Heart left ventricle (tissue), 16 donors: ENCODE measurements at regions not wholly inside any gene's neighbourhood (a gene's known extent, or its start where the extent isn't known, plus 50 kb on each side); places are given as distances from the start of the nearest gene placed in this dataset.

Source experiments
- ATAC-seq, 4 donors: fragments of 200-7000 bp; cut with Tn5 transposase; one replicate each; pipeline ENCODE4 v1.9.1; 2020 to 2022; ENCODE audit warnings: moderate library complexity in 4 of 4, mild to moderate bottlenecking in 3 of 4, moderate number of reproducible peaks in 1 of 4
- DNase-seq, 5 donors: peaks; one replicate each; pipeline ENCODE4 v3.0.0-alpha.2; 2020
- H3K27ac ChIP-seq, 12 donors: fragments of 200-600 bp; sonication (generic) in 4 of 12; one replicate each; pipeline versions ENCODE4 v1.5.0 to v1.8.0; 2016 to 2022; ENCODE audit warnings: mild to moderate bottlenecking in 2 of 12
- H3K27me3 ChIP-seq, 9 donors: fragments of 200-600 bp; sonication (generic) in 2 of 9; one replicate each; pipeline versions ENCODE4 v1.5.1 to v1.8.0; 2016 to 2022; ENCODE audit warnings: mild to moderate bottlenecking in 3 of 9
- H3K36me3 ChIP-seq, 9 donors: fragments of 200-600 bp; sonication (generic) in 2 of 9; one replicate each; pipeline versions ENCODE4 v1.5.0 to v1.8.0; 2018 to 2022; ENCODE audit warnings: mild to moderate bottlenecking in 2 of 9
- H3K4me1 ChIP-seq, 12 donors: fragments of 200-600 bp; sonication (generic) in 4 of 12; one replicate each; pipeline versions ENCODE4 v1.5.0 to v1.8.0; 2016 to 2022; ENCODE audit warnings: mild to moderate bottlenecking in 3 of 12
- H3K4me3 ChIP-seq, 12 donors: fragments of 200-600 bp; sonication (generic) in 4 of 12; one replicate each; pipeline versions ENCODE4 v1.5.0 to v1.8.0; 2017 to 2022; ENCODE audit warnings: mild to moderate bottlenecking in 9 of 12, moderate library complexity in 4 of 12
- H3K9me3 ChIP-seq, 12 donors: fragments of 200-600 bp; sonication (generic) in 4 of 12; one replicate each; pipeline versions ENCODE4 v1.5.0 to v1.8.0; 2016 to 2022; ENCODE audit warnings: mild to moderate bottlenecking in 1 of 12
- POLR2A ChIP-seq, 2 donors: fragments of 450-650 bp; IDR thresholded peaks; one replicate each; pipeline ENCODE4 v1.6.1; 2017; ENCODE audit warnings: antibody characterized with exemption in 2 of 2, mild to moderate bottlenecking in 2 of 2, moderate library complexity in 2 of 2
- WGBS, 4 donors: extraction: QIAGEN DNeasy Blood & Tissue Kit in 2 of 4; methylation state at CpG; one replicate each; pipeline versions ENCODE4 v1.1.5 to v1.1.7; 2013 to 2018; 5-methylcytosine and 5-hydroxymethylcytosine counted together
- intact Hi-C, 10 donors: fragments of 100-400 bp; cut with DNase I; formaldehyde crosslinking; loops; one replicate each; pipeline versions ENCODE4 v1.11.1 to v1.14.2; 2022
- TF ChIP-seq, protein P1 (sequence below), 12 donors: fragments of 200-600 bp; sonication (generic) in 4 of 12; IDR thresholded peaks; one replicate each; pipeline versions ENCODE4 v1.5.0 to v1.8.0; 2018 to 2022; ENCODE audit warnings: antibody characterized with exemption in 12 of 12, mild to moderate bottlenecking in 5 of 12
- donor health status: ischemic (EF 13 %, LVEDD 7.1; RV severe dilation, severe dysfunction).
- donor health status: healthy with polysubstance abuse.
- donor health status: DM: no; HTN: yes; CAD: no.
- donor health status: DM: no; HTN: no; CAD: no.
- donor health status: ischemic (EF 25% LVEDD 6.9; RV normal size, moderate dysfunction).
- donor health status: ischemic (EF 25% LVEDD 5.7; RV mildly dilated, moderate dysfunction).
- donor health status: healthy.
- donor health status: DM: yes; HTN: yes; CAD: no.
- donor health status: ischemic (EF 35%, LVEDD 5.7; RV mildly dilated, moderate dysfunction).
- donor health status: nonischemic (EF 11% LVEDD 7.7; RV severe dilation, severe dysfunction).
- donor health status: DM: yes; HTN: yes; CAD: no.
- donor health status: PGD.
- donor health status: ischemic (EF 29% LVEDD 5.4; RV normal size, mild dysfunction).
- donor health status: nonischemic (EF 23%, LVEDD 6.1; RV moderate dilation, normal function).

DNA sequence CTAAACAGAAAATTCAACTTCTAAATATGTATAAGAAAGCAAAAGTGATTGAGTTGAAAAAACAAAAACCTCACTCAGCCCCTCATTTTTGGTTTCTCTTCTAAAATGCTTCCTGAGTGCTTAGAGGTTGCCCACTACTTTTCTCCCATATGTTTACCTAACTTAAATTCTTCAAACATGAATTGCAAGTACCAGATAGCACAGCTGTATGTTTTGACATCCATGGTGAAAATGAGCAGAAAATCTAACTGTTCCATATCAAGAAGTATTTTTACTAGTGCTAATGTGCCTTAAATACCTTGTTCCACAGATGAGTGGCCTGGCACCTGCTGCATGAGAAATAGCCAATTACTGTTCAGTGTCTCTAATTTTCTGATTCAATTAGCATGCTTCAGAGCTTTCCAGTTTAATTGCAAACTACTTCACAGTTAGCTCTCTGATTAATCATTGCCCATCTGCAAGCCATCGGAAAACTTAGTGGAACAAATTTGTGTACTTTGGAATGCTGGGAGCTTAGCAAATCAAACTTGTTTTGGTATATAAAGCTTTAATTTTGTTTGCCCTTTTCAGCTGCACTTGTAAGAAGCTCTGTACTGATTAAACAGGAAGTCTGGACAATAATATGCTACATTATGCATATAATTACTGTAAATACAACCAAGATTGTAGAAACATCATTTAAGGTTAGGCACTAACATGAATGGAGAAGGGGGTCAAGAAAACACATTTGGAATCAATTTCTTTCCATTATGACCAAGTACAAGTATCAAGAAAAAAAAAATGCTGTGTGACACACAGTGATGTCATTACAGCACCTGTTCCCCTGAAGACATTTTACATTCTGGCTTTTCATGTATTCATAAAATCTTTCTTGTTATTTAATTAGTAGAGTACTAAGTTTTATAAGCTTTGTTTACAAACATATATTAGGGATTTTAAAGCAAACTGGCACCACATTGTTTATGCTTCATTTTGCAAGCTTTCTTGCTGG, 65.6 kb downstream of the POU5F2 start:
- Histone ChIP-seq H3K27me3 (no peaks in the 10 kb centered on the region), H3K36me3 (no peaks in the 10 kb centered on the region), H3K4me1 (peaks cover 0 to 34% (median 6%) of the 10 kb centered on the region in 12 donors), H3K27ac (no peak overlapping the region), H3K4me3 (no peak overlapping the region), H3K9me3 (peaks cover 0 to 6% (median 0%) of the 10 kb centered on the region in 12 donors)
- 87 to 98% (median 92%) methylated on average over 1 of the region's 1 CpG for WGBS, 4 donors
- no peak for ATAC-seq
- TF ChIP-seq POLR2A (IDR thresholded peaks at IDR 0.05), result no peak
- TF ChIP-seq, protein P1, sequence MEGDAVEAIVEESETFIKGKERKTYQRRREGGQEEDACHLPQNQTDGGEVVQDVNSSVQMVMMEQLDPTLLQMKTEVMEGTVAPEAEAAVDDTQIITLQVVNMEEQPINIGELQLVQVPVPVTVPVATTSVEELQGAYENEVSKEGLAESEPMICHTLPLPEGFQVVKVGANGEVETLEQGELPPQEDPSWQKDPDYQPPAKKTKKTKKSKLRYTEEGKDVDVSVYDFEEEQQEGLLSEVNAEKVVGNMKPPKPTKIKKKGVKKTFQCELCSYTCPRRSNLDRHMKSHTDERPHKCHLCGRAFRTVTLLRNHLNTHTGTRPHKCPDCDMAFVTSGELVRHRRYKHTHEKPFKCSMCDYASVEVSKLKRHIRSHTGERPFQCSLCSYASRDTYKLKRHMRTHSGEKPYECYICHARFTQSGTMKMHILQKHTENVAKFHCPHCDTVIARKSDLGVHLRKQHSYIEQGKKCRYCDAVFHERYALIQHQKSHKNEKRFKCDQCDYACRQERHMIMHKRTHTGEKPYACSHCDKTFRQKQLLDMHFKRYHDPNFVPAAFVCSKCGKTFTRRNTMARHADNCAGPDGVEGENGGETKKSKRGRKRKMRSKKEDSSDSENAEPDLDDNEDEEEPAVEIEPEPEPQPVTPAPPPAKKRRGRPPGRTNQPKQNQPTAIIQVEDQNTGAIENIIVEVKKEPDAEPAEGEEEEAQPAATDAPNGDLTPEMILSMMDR (IDR thresholded peaks at IDR 0.05), result no peak
- intact Hi-C loops, result no loop called here
- no peak for DNase-seq

DNA sequence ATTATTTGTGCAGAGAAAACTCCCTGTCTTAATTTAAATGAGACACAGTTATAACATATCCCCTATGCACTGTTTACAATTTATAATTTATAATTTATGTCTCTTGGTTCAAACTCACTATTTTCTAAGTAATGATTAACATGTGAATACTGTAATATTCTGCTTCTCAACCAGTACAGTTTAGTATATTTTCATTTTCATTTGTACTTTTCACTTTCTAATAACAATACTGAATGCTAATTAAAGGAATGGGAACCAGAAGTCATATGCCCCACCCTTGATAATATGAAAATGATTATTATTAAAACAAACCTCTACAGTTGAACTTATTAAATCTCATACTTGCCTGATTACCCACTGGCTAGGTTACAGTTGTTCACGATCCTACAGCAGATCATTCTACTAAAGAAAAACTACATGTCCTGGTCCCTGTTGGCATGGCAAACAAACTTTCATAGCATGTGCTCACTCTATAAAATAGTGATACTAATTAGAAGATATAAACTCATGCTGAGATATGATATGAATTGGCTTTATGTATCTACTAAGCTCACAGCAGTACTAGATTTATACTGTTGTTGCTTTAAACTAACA, 66.4 kb downstream of the POU5F2 start:
- Histone ChIP-seq H3K9me3 (peaks cover 0 to 6% (median 0%) of the 10 kb centered on the region in 12 donors), H3K4me1 (peaks cover 0 to 34% (median 6%) of the 10 kb centered on the region in 12 donors), H3K36me3 (no peaks in the 10 kb centered on the region), H3K27ac (no peak overlapping the region), H3K4me3 (no peak overlapping the region), H3K27me3 (no peaks in the 10 kb centered on the region)
- no peak for ATAC-seq
- intact Hi-C loops, result loop anchor here in 1 of 10 donors (5.0 kb wide), 1 partner anchor 53 kb away; no protein-coding TSS in a partner anchor
- DNase-seq, result no peak
- 33 to 58% (median 43%) methylated on average over 1 of the region's 1 CpG for WGBS, 4 donors
- no peak for TF ChIP-seq POLR2A (IDR thresholded peaks at IDR 0.05)
- TF ChIP-seq, protein P1 (IDR thresholded peaks at IDR 0.05), result no peak

DNA sequence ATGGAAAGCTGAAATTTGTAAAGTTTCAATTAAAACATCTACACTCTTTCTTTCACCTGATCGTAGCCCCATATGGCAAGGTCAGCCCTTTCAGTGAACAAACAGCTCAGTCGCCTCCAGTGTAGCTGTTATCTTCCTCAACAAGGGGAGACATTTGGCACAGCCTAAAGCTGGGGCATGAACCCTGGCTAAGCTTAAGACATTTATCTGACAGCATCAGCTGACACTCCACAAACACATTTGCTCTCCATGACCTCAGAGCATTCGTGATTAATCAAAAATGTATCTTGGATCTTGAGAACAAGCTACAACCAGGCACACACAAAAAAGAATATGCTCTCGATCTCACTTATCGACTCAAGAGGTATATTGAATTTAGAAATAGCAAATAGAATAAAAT, 67.3 kb downstream of the POU5F2 start:
- no peak overlapping the region for H3K4me3 ChIP-seq
- H3K27me3 ChIP-seq, result no peaks in the 10 kb centered on the region
- peaks cover 0 to 6% (median 0%) of the 10 kb centered on the region in 12 donors for H3K9me3 ChIP-seq
- intact Hi-C loops, result loop anchor here in 1 of 10 donors (5.0 kb wide), 1 partner anchor 52 kb away; no protein-coding TSS in a partner anchor
- H3K4me1 ChIP-seq, result peaks cover 0 to 34% (median 6%) of the 10 kb centered on the region in 12 donors
- TF ChIP-seq, protein P1 (IDR thresholded peaks at IDR 0.05), result no peak
- no peak for TF ChIP-seq POLR2A (IDR thresholded peaks at IDR 0.05)
- ATAC-seq (peak; percentile 30 to 84 (median 48)), DNase-seq (no peak)
- no peak overlapping the region for H3K27ac ChIP-seq
- WGBS, 4 donors, result 48 to 56% (median 52%) methylated on average over 5 of the region's 5 CpGs
- H3K36me3 ChIP-seq, result no peaks in the 10 kb centered on the region
